Hepatic stellate cell (primary cell): ENCODE measurements at regions not wholly inside any gene's neighbourhood (a gene's known extent, or its start where the extent isn't known, plus 50 kb on each side); places are given as distances from the start of the nearest gene placed in this dataset.
"Not testable (repeated sequence)": the region's sequence is repeated elsewhere in the genome, so short reads cannot be mapped to it uniquely, and the experiment has no call there.

ENCODE experiments used
- DNase-seq: peaks from one replicate; pipeline ENCODE4 v3.0.0; 2011; ENCODE audit warnings: low spot score

DNA sequence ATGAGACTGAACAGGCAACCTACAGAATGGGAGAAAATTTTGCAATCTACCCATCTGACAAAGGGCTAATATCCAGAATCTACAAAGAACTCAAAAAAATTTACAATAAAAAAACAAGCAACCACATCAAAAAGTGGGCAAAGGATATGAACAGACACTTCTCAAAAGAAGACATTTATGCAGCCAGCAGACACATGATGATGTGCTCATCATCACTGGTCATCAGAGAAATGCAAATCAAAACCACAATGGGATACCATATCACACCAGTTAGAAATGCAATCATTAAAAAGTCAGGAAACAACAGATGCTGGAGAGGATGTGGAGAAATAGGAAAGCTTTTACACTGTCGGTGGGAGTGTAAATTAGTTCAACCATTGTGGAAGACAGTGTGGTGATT lies 51.7 kb upstream of the PAXBP1 start:
- DNase-seq: not testable (repeated sequence)

DNA sequence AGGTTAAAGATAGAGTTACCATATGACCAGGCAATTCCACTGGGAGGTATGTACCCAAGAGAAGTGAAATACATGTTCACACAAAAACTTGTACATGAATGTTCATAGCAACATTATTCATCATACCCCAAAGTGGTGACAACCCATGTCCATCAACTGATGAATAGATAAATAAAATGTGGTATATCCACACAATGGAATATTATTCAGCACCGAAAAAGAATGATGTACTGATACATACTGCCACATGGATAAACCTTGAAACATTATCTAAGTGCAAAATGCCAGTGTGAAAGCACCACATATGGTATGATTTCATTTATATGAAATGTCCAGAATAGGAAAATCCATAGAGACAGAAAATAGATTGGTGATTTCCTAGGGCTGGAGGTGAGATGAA lies 53.4 kb upstream of the PAXBP1 start:
- DNase-seq: no peak

DNA sequence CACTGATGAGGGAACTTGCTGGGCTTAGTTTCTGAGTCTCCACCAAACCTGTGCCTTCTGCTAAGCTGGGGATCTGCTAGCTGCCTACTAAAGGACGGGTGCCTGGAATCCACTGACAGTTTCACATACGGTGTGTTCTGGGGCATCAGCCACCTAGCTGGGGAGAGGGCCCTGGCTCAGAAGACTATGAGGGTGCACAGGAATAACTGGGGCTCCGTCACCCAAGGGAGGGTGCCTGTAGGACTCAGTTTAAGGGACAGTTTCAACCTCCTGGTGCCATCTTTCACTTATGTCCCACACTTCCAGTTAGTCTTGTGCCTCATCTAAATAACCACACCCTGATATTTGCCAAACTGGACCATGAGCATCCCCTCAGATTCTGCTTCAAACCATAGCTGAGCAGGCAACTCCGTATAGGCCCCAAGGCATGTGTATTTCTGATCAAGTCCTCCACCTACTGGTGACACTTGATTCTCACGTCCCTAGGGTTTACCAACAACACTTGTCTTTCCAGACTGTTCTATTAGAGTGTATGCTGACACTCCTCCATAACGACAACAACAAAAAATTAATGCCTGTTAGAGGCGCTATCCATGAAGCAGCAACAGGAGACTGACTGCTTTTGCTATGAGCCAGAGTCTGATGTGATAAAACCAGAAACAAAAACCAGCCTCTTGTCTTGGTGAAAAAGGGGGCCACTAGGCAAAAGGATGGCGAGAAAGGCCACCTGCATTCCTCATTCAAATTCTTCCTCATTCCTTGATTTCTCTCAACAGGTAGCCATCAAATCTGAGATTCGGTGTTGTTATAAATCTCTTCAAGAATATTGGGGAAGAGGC lies 55.0 kb upstream of the PAXBP1 start:
- peak; percentile 31 for DNase-seq

- no peak for DNase-seq
Observed at GRCh38 chr21:32828908-32829307, 57.4 kb upstream of the PAXBP1 start.

DNA sequence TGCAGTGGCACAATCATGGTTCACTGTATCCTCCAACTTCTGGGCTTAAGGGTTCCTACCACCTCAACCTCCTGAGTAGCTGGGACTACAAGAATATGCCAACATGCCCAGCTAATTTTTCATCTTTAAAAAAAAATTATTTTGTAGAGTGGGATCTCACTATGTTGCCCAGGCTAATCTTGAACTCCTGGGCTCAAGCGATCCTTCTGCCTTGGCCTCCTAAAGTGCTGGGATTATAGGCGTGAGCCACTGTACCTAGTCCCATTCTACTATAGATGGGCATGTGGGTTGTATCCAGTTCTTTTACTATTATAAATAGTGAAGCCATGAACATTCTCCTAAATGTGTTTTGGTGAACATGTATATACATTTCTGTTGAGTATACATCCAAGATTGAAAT lies 57.9 kb upstream of the PAXBP1 start:
- no peak for DNase-seq

DNA sequence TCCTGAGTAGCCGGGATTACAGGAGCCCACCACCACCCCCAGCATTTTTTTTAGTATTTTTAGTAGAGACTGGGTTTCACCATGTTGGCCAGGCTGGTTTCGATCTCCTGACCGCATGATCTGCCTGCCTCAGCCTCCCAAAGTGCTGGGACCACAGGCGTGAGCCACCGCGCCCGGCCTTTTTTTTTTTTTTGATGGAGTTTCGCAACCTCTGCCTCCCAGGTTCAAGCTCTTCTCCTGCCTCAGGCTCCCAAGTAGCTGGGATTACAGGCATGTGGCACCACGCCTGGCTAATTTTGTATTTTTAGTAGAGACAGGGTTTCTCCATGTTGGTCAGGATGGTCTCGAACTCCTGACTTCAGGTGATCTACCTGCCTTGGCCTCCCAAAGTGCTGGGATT lies 60.2 kb upstream of the PAXBP1 start:
- DNase-seq: not testable (repeated sequence)

- DNase-seq: no peak
Observed at GRCh38 chr21:32834211-32834915, 62.8 kb upstream of the PAXBP1 start.

- no peak for DNase-seq
Observed at GRCh38 chr21:32834916-32835235, 63.3 kb upstream of the PAXBP1 start.

GRCh38 chr21:32842146-32842545 lies 70.6 kb upstream of the PAXBP1 start:
- no peak for DNase-seq

- no peak for DNase-seq
Observed at GRCh38 chr21:32843561-32843960, 72.0 kb upstream of the PAXBP1 start.

- DNase-seq: no peak
Observed at GRCh38 chr21:32844076-32844475, 72.5 kb upstream of the PAXBP1 start.

GRCh38 chr21:32844653-32845436 lies 73.3 kb upstream of the PAXBP1 start:
- DNase-seq: peak; percentile 20

DNA sequence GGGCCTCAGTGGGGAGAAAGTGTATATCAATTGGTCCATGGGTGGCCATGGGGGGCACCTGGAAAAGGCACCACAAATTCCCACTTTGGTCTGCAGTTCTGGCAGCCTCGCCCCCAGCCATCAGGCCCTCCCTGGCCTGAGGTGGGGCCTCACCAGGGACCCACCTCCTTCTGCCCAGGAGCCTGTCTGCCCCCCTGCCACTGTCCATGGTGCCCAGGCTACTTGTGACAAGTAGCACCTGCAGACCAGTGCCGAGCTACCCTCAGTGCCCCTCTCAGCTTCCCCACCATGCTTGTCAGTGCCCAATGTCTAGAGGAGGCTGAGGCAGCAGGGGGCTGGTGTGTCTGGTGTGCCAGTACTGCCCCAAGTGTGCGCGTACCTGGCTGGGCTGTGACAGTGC lies 87.1 kb upstream of the PAXBP1 start:
- no peak for DNase-seq

DNA sequence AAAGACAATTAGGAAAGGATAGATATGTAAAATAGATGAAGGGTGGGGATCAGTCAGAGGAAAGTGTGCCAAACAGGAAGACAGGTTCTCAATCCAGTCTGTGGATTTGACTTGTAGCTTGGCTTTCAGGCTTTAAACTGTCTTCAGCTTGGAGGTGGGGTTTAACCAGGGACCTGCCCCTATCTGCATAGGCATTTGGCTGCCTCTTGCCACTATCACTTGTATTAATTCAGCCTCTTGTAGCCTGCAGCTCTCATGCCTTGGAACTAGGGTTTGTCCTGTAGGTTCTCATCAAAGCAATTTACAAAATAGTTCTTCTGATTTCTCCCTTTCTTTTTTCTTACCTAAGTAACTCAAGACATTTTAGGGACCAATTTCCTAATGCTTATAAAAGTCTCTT lies 88.8 kb upstream of the PAXBP1 start:
- DNase-seq: no peak

DNA sequence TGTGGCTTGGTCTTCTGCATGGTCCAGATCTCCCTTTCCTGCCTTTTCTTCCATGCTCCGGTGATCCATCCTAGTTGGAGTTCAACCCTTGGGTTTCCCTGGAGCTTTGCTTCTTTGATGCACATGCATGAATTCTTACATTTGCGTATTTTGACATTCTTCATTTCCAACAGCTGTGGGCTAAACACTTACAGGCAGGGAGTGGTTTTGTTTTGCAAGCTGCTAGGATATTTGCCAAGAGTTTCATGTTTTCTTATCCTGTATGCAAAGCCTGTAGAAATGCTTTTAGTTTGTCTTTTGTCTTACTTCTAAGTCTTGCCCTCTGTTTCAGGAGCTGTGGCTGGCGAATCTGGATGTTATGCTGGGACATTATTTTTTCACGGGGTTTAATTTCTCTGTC lies 90.3 kb upstream of the PAXBP1 start:
- DNase-seq: no peak

GRCh38 chr21:32867597-32867996 lies 96.0 kb upstream of the PAXBP1 start:
- DNase-seq: no peak

DNA sequence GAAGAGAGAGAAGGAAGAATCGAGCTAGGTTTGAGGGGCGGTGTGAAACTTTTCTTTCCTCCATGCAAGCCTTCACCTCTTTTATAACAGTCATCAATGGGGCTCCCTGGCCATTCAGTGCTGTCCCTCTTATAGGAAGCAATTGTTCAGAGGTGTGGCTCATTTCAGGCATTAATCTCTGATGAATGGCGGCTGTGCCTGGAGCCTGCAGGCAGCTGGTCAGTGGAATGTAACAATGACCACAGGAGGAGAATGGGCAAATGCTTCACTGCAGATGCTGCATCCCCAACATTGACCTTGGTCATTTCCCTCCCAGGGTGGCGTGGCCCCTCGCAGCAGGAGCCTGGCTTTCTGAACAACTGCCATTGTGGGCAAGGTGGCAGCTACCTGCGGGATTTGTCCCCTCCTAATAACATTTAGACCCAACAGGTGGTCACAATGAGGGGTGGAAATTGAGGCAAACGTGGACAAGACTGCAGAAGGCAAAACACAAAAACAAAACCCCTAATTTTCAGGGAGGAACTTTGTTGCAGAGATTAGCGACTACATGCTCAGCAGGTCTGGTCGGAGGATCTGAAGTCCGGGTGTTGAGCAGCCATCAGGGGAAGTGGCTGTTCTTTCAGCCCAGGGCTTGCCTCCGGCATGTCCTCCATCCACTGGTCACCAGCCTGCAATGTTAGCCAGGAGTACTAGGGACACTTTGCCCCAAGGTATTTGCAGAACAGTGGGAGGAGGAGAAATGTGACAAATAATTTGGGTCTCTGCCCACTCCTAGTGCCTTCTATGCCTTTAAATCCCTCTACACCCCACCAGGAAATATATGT lies 97.3 kb upstream of the PAXBP1 start:
- no peak for DNase-seq

- no peak for DNase-seq
Observed at GRCh38 chr21:32869459-32869858, 97.9 kb upstream of the PAXBP1 start.

- no peak for DNase-seq
Observed at GRCh38 chr21:32876426-32876825, 104.9 kb upstream of the PAXBP1 start.

DNA sequence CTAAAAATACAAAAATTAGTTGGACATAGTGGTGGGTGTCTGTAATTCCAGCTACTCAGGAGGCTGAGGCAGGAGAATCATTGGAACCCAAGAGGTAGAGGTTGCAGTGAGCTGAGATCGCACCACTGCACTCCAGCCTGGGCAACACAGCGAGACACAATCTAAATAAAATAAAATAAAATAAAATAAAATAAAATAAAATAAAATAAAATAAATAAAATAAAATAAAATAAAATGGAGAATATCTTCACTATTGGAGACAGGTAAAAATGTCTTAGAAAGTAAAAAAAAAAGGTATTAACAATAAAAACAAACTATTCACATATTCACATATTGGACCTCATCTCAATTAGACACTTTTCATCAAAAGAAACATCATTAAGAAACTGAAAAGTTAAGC lies 106.3 kb upstream of the PAXBP1 start:
- not testable (repeated sequence) for DNase-seq

GRCh38 chr21:32878661-32879060 lies 107.1 kb upstream of the PAXBP1 start:
- no peak for DNase-seq

DNA sequence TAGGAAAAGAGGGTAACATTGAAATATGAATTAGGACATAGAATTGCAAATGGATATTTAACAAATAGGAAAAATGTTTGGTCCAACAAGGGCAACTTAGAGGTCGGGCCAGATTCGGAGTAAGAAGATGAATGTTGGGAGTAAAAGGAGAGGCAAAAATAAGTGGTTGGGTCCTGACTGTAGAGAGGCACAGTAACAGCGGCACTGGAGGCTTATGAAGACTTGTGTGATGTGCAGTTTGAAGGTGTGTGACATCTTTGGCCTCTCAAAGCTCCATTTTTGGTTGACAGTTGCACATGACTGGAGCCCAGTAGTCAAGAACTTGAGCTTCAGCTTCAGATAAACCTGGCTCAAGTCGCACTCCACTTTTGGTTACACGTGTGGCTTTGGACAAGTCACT lies 109.9 kb upstream of the PAXBP1 start:
- DNase-seq: no peak
